ENCODE measurements at regions not wholly inside any gene's neighbourhood (a gene's known extent, or its start where the extent isn't known, plus 50 kb on each side); places are given as distances from the start of the nearest gene placed in this dataset.

DNA sequence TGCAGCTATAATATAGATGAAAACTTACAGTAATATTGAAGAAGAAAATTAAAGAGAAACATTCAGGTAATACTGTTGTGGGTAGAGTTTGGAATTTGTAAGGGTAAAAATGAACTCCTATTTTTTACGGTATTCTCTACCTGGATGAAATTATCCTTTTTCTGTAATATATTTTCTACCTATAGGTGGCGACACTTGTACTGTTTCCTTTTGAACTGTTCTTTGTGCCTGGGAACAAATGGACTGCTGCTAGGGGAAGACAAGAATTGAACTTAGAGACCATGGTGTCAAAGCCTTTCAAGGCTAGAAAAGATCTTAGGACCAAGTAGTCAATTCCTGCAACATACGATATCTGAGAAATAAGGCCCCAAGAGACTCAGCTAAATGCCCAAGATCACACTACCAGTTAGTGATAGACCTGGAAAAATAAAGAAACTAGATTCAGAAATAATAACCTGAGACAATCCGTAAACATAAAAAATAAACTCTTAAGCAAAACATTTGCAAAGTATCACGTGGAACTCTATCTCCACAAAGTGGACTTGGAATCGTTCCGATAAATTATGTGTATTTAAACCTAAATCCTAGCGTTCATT lies 383.8 kb downstream of the TFAP2A start:
- peak in 2 of 9 donors; percentile 2 to 3 for DNase-seq (ENCODE audit: low read depth in 6 of 9, low spot score in 9 of 9)
- H3K27ac ChIP-seq (ENCODE audit: low read depth in 1 of 2, low read length in 1 of 2), result no peak overlapping the region
- WGBS, result 76% methylated on average over 8 of the region's 8 CpGs
- no peaks in the 10 kb centered on the region for H3K36me3 ChIP-seq (ENCODE audit: control insufficient read depth in 2 of 2, insufficient read depth in 2 of 2, low read length in 1 of 2)
- no peaks in the 10 kb centered on the region for H3K27me3 ChIP-seq (ENCODE audit: control insufficient read depth in 2 of 2, insufficient read depth in 1 of 2, low read length in 1 of 2)
- no peak overlapping the region for H3K4me3 ChIP-seq (ENCODE audit: low read length in 2 of 2)
- H3K4me1 ChIP-seq (ENCODE audit: control insufficient read depth in 2 of 2, insufficient read depth in 2 of 2, low read length in 2 of 2), result no peaks in the 10 kb centered on the region
- no peaks in the 10 kb centered on the region for H3K9me3 ChIP-seq (ENCODE audit: control insufficient read depth in 2 of 2, insufficient read depth in 1 of 2, low read length in 1 of 2)

DNA sequence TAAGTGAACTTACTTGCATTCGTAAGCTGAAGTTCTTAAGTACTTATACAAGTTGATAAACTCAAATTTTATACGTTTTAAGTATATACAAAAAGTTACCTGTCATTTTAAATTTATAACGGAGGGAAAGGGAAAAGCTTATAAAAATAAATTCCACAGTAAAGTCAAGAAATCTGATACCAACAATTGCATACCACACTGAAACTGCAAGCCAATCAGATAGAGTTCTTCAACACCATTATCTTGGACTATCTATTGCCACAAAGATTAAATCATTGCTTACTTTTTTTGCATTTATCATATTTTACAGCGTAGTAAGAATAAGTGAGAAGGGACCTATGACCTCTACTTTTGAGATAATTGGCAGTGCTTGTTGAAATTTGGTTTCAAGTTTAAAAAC lies 386.7 kb downstream of the TFAP2A start:
- DNase-seq (ENCODE audit: low read depth in 6 of 9, low spot score in 9 of 9), result no peak
- Histone ChIP-seq H3K36me3 (ENCODE audit: control insufficient read depth in 2 of 2, insufficient read depth in 2 of 2, low read length in 1 of 2) (no peaks in the 10 kb centered on the region), H3K9me3 (ENCODE audit: control insufficient read depth in 2 of 2, insufficient read depth in 1 of 2, low read length in 1 of 2) (no peaks in the 10 kb centered on the region), H3K4me3 (ENCODE audit: low read length in 2 of 2) (no peak overlapping the region), H3K27ac (ENCODE audit: low read depth in 1 of 2, low read length in 1 of 2) (no peak overlapping the region), H3K4me1 (ENCODE audit: control insufficient read depth in 2 of 2, insufficient read depth in 2 of 2, low read length in 2 of 2) (no peaks in the 10 kb centered on the region), H3K27me3 (ENCODE audit: control insufficient read depth in 2 of 2, insufficient read depth in 1 of 2, low read length in 1 of 2) (no peaks in the 10 kb centered on the region)
- 82% methylated on average over 4 of the region's 4 CpGs for WGBS

DNA sequence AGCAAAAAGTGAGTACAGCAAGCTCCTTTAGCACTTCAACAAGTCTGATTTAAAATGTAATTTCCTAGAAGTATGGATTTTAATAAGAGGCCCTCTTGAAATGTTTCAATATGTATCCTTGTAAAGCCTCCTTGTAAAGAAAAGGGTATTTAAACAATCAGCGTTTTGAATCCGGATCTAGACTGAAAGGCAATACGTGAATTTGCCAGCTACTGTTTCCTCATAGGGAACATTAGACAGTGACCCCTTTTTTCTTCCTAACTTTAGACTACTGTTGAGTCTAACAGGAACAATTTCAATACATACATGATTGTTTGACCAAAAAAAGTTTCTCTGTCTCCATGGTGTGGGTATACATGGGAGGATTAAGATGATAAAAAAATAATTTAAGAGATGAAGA lies 395.0 kb downstream of the TFAP2A start:
- Histone ChIP-seq H3K4me1 (ENCODE audit: control insufficient read depth in 2 of 2, insufficient read depth in 2 of 2, low read length in 2 of 2) (no peaks in the 10 kb centered on the region), H3K27me3 (ENCODE audit: control insufficient read depth in 2 of 2, insufficient read depth in 1 of 2, low read length in 1 of 2) (no peaks in the 10 kb centered on the region), H3K9me3 (ENCODE audit: control insufficient read depth in 2 of 2, insufficient read depth in 1 of 2, low read length in 1 of 2) (no peaks in the 10 kb centered on the region), H3K4me3 (ENCODE audit: low read length in 2 of 2) (no peak overlapping the region), H3K36me3 (ENCODE audit: control insufficient read depth in 2 of 2, insufficient read depth in 2 of 2, low read length in 1 of 2) (no peaks in the 10 kb centered on the region), H3K27ac (ENCODE audit: low read depth in 1 of 2, low read length in 1 of 2) (no peak overlapping the region)
- WGBS, result 97% methylated on average over 3 of the region's 3 CpGs
- DNase-seq (ENCODE audit: low read depth in 6 of 9, low spot score in 9 of 9), result no peak

DNA sequence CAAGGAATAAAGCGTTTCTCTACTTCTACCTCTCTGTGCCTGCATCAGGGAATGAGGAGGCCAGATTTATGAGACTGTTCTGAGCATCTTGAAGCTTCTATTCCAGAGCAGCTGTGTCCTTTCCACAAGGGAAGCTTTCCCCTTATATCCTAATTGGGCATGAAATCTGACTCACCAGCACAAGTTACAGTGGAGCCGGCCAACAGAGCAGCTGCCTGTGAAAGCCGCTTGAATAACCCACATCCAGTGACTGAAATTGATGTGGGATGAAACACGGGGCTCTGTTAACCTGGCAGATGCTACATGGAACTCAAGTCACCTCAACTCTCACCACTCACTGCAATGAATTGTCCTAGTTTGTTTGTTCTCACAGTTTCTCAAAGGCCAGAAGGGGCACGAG lies 400.3 kb downstream of the TFAP2A start:
- no peak overlapping the region for H3K27ac ChIP-seq (ENCODE audit: low read depth in 1 of 2, low read length in 1 of 2)
- no peaks in the 10 kb centered on the region for H3K27me3 ChIP-seq (ENCODE audit: control insufficient read depth in 2 of 2, insufficient read depth in 1 of 2, low read length in 1 of 2)
- 87% methylated on average over 5 of the region's 5 CpGs for WGBS
- no peaks in the 10 kb centered on the region for H3K9me3 ChIP-seq (ENCODE audit: control insufficient read depth in 2 of 2, insufficient read depth in 1 of 2, low read length in 1 of 2)
- no peak overlapping the region for H3K4me3 ChIP-seq (ENCODE audit: low read length in 2 of 2)
- no peaks in the 10 kb centered on the region for H3K36me3 ChIP-seq (ENCODE audit: control insufficient read depth in 2 of 2, insufficient read depth in 2 of 2, low read length in 1 of 2)
- DNase-seq (ENCODE audit: low read depth in 6 of 9, low spot score in 9 of 9), result peak in 1 of 9 donors; percentile 1
- H3K4me1 ChIP-seq (ENCODE audit: control insufficient read depth in 2 of 2, insufficient read depth in 2 of 2, low read length in 2 of 2), result no peaks in the 10 kb centered on the region

DNA sequence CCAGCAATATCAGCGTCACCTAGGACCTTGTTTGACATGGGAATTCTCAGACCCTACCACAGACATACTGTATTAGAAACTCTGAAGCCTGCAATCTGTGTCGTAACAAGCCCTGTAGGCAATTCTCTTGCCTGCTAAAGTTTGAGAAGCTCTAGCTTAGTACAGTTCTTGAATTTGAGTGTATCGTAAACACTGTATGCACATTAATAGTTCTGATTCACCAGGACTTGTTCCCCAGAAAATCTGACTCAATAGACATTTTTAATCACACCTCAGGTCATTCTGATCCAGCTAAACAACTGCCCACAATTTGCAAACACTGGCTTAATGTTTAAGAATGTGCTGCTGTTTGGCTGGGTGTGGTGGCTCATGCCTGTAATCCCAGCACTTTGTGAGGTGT lies 414.3 kb downstream of the TFAP2A start:
- H3K27me3 ChIP-seq (ENCODE audit: control insufficient read depth in 2 of 2, insufficient read depth in 1 of 2, low read length in 1 of 2), result no peaks in the 10 kb centered on the region
- no peaks in the 10 kb centered on the region for H3K9me3 ChIP-seq (ENCODE audit: control insufficient read depth in 2 of 2, insufficient read depth in 1 of 2, low read length in 1 of 2)
- no peak for DNase-seq (ENCODE audit: low read depth in 6 of 9, low spot score in 9 of 9)
- H3K4me3 ChIP-seq (ENCODE audit: low read length in 2 of 2), result no peak overlapping the region
- whole genome bisulfite sequencing, result 92% methylated on average over 3 of the region's 3 CpGs
- no peak overlapping the region for H3K27ac ChIP-seq (ENCODE audit: low read depth in 1 of 2, low read length in 1 of 2)
- no peaks in the 10 kb centered on the region for H3K4me1 ChIP-seq (ENCODE audit: control insufficient read depth in 2 of 2, insufficient read depth in 2 of 2, low read length in 2 of 2)
- H3K36me3 ChIP-seq (ENCODE audit: control insufficient read depth in 2 of 2, insufficient read depth in 2 of 2, low read length in 1 of 2), result no peaks in the 10 kb centered on the region

DNA sequence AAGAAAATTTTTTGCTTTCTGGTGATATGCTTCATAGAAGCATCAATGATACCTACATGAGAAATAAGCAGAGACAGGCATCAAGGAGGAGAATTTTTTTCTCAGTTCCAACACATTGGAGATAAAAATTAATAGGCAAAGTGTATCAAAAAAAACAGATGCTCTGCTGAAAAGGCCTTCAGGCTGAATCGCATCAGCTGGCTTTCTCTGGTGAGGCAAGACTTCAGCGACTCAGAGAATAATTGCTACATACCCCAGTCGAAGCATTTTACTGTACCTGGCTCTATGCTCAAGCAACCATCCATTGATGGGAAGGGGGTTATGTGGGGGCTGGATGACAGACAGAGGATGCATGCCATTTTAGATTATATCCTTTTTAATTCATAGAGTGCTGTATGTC lies 415.1 kb downstream of the TFAP2A start:
- 98% methylated on average over 3 of the region's 3 CpGs for WGBS
- no peaks in the 10 kb centered on the region for H3K9me3 ChIP-seq (ENCODE audit: control insufficient read depth in 2 of 2, insufficient read depth in 1 of 2, low read length in 1 of 2)

DNA sequence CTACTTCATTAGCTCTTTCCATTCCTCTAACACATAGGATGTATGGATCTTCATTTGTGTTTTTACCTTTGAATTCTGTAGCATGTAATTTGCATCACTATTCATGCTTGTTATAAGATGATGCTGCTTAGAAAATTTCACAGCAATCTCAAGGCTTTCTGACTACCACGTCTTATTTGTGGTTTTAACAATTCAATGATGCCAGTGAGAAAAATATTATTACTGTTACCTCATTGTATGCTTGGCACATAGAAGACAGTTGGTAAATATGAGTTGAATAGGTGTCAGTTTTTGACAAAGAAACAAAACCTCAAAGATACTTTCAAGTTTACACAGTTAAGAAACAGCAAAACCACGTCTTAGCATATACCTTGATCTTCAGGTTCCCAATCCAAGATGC lies 428.6 kb downstream of the TFAP2A start:
- Histone ChIP-seq H3K36me3 (ENCODE audit: control insufficient read depth in 2 of 2, insufficient read depth in 2 of 2, low read length in 1 of 2) (no peaks in the 10 kb centered on the region), H3K9me3 (ENCODE audit: control insufficient read depth in 2 of 2, insufficient read depth in 1 of 2, low read length in 1 of 2) (no peaks in the 10 kb centered on the region), H3K4me3 (ENCODE audit: low read length in 2 of 2) (no peak overlapping the region), H3K27ac (ENCODE audit: low read depth in 1 of 2, low read length in 1 of 2) (no peak overlapping the region), H3K27me3 (ENCODE audit: control insufficient read depth in 2 of 2, insufficient read depth in 1 of 2, low read length in 1 of 2) (no peaks in the 10 kb centered on the region), H3K4me1 (ENCODE audit: control insufficient read depth in 2 of 2, insufficient read depth in 2 of 2, low read length in 2 of 2) (no peaks in the 10 kb centered on the region)
- WGBS, result 78% methylated on average over 2 of the region's 2 CpGs
- DNase-seq (ENCODE audit: low read depth in 6 of 9, low spot score in 9 of 9), result no peak

More for the DNA sequence above, 415.1 kb downstream of the TFAP2A start:
- H3K4me3 ChIP-seq (ENCODE audit: low read length in 2 of 2), result no peak overlapping the region
- H3K36me3 ChIP-seq (ENCODE audit: control insufficient read depth in 2 of 2, insufficient read depth in 2 of 2, low read length in 1 of 2), result no peaks in the 10 kb centered on the region
- DNase-seq (ENCODE audit: low read depth in 6 of 9, low spot score in 9 of 9), result no peak
- no peaks in the 10 kb centered on the region for H3K27me3 ChIP-seq (ENCODE audit: control insufficient read depth in 2 of 2, insufficient read depth in 1 of 2, low read length in 1 of 2)
- H3K4me1 ChIP-seq (ENCODE audit: control insufficient read depth in 2 of 2, insufficient read depth in 2 of 2, low read length in 2 of 2), result no peaks in the 10 kb centered on the region
- no peak overlapping the region for H3K27ac ChIP-seq (ENCODE audit: low read depth in 1 of 2, low read length in 1 of 2)

DNA sequence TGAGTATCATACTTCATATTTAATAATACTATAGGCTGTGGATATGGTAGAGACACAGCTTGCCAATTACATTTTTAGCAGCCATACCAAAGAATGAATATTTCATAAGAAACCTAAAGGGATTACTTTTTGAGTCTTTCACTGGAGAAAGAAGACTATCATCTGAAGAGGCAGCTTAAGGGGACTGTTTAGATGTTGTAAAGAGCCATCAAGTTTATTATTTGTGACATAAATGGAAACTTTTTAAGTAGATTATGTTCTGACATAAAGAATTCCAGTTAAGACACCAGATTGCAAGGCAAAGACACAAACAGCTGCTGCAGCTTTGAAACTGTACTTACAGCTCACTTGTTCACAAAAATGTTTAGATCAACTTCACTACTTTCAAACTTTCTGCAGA lies 429.4 kb downstream of the TFAP2A start:
- no peak overlapping the region for H3K27ac ChIP-seq (ENCODE audit: low read depth in 1 of 2, low read length in 1 of 2)
- no peak for DNase-seq (ENCODE audit: low read depth in 6 of 9, low spot score in 9 of 9)
- H3K27me3 ChIP-seq (ENCODE audit: control insufficient read depth in 2 of 2, insufficient read depth in 1 of 2, low read length in 1 of 2), result no peaks in the 10 kb centered on the region
- no peak overlapping the region for H3K4me3 ChIP-seq (ENCODE audit: low read length in 2 of 2)
- no peaks in the 10 kb centered on the region for H3K36me3 ChIP-seq (ENCODE audit: control insufficient read depth in 2 of 2, insufficient read depth in 2 of 2, low read length in 1 of 2)
- no peaks in the 10 kb centered on the region for H3K4me1 ChIP-seq (ENCODE audit: control insufficient read depth in 2 of 2, insufficient read depth in 2 of 2, low read length in 2 of 2)
- no peaks in the 10 kb centered on the region for H3K9me3 ChIP-seq (ENCODE audit: control insufficient read depth in 2 of 2, insufficient read depth in 1 of 2, low read length in 1 of 2)

DNA sequence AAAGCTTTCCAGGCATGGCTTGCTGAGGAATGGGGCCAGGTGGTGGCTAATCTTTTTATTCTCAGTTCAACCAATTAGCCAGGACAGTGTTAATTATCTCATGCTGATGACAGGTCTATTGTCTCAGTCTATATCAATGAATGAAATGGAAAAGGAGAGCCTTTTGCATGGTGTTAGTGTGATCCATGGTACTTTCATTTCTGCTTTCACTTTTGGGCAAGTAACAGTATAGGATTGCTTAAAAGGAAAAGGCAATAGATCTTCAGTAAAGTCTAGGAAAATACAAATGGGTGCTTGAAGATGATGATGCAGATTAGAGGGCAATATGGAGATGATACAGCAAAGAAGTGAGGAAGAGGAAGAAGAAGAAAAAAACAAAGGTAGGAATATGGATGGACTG lies 430.3 kb downstream of the TFAP2A start:
- Histone ChIP-seq H3K4me1 (ENCODE audit: control insufficient read depth in 2 of 2, insufficient read depth in 2 of 2, low read length in 2 of 2) (no peaks in the 10 kb centered on the region), H3K9me3 (ENCODE audit: control insufficient read depth in 2 of 2, insufficient read depth in 1 of 2, low read length in 1 of 2) (no peaks in the 10 kb centered on the region), H3K4me3 (ENCODE audit: low read length in 2 of 2) (no peak overlapping the region), H3K27ac (ENCODE audit: low read depth in 1 of 2, low read length in 1 of 2) (no peak overlapping the region), H3K27me3 (ENCODE audit: control insufficient read depth in 2 of 2, insufficient read depth in 1 of 2, low read length in 1 of 2) (no peaks in the 10 kb centered on the region), H3K36me3 (ENCODE audit: control insufficient read depth in 2 of 2, insufficient read depth in 2 of 2, low read length in 1 of 2) (no peaks in the 10 kb centered on the region)
- no peak for DNase-seq (ENCODE audit: low read depth in 6 of 9, low spot score in 9 of 9)

DNA sequence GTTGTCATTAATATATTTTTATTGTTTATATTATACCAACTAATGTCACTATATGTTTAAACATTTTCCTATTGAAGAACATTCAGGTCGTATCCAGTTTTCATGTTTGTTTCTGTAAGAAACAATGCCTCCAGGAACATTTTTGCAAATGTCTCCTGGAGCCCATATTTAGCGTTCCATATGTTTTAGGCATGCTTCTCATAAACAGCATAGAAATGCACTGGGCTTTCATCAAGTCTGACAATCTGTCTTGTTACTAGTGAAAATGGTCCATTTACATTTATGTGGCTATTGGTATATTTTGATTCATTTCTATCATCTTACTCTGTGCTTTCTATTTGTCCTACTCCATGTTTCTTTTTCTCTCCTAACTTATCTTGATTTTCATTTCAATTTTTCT lies 431.7 kb downstream of the TFAP2A start:
- H3K27me3 ChIP-seq (ENCODE audit: control insufficient read depth in 2 of 2, insufficient read depth in 1 of 2, low read length in 1 of 2), result no peaks in the 10 kb centered on the region
- H3K4me3 ChIP-seq (ENCODE audit: low read length in 2 of 2), result no peak overlapping the region
- H3K36me3 ChIP-seq (ENCODE audit: control insufficient read depth in 2 of 2, insufficient read depth in 2 of 2, low read length in 1 of 2), result no peaks in the 10 kb centered on the region
- H3K4me1 ChIP-seq (ENCODE audit: control insufficient read depth in 2 of 2, insufficient read depth in 2 of 2, low read length in 2 of 2), result no peaks in the 10 kb centered on the region
- H3K27ac ChIP-seq (ENCODE audit: low read depth in 1 of 2, low read length in 1 of 2), result no peak overlapping the region
- DNase-seq (ENCODE audit: low read depth in 6 of 9, low spot score in 9 of 9), result no peak
- H3K9me3 ChIP-seq (ENCODE audit: control insufficient read depth in 2 of 2, insufficient read depth in 1 of 2, low read length in 1 of 2), result no peaks in the 10 kb centered on the region
- whole genome bisulfite sequencing, result 94% methylated on average over 2 of the region's 2 CpGs

Measured in thymus (tissue), 11 donors.